ENCODE measurements at regions not wholly inside any gene's neighbourhood (a gene's known extent, or its start where the extent isn't known, plus 50 kb on each side); places are given as distances from the start of the nearest gene placed in this dataset.

DNA sequence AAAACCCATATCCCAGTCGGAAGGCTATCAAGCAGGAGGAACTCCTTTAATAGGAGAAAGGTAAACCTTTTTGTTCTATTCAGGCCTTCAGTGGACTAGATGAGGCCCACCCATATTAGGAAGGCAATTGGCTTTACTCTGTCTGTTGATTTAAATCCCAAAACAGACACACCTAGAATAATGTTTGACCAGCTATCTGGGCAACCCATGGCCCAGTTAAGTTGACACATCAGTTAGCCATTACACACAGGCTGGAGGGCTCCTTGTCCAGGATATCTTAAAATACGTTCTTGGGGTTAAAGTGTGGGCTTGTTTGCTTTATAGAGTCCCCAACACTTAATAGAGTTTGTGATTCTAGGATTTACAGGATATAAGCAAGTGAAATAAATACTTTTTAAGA lies 339.0 kb upstream of the PRKCQ start:
- no peak for DNase-seq (ENCODE audit: low read depth)
- no peak overlapping the region for H3K4me3 ChIP-seq (ENCODE audit: control insufficient read depth, low read depth, low read length)
- TF ChIP-seq CTCF (IDR thresholded peaks at IDR 0.05; ENCODE audit: control insufficient read depth, insufficient read depth, low read depth, low read length, missing control alignments) = no peak

- H3K4me3 ChIP-seq (ENCODE audit: control insufficient read depth, low read depth, low read length) = no peak overlapping the region
- no peak for DNase-seq (ENCODE audit: low read depth)
- TF ChIP-seq CTCF (IDR thresholded peaks at IDR 0.05; ENCODE audit: control insufficient read depth, insufficient read depth, low read depth, low read length, missing control alignments) = peak; percentile 48
Measured at GRCh38 chr10:6918305-6918704, 338.2 kb upstream of the PRKCQ start.

DNA sequence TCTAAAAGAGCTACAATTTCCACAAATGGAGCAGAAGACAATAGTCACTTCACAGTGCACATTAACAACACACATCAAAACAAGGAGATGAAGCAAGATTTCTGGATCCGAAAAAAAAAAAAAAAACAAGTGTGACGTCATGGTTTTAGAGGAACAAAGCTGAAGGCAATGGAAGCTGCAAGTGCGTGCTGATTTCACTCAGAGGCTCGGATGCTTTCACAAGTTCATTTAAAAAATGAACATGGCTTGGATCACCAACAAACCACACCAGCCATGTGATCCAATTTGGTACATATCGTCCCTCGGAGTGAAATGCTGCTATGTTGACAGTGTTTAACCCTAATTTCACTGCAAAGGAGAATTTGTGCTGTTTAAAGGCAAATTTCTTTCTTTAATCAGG lies 337.0 kb upstream of the PRKCQ start:
- no peak for DNase-seq (ENCODE audit: low read depth)
- TF ChIP-seq CTCF (IDR thresholded peaks at IDR 0.05; ENCODE audit: control insufficient read depth, insufficient read depth, low read depth, low read length, missing control alignments) = no peak
- H3K4me3 ChIP-seq (ENCODE audit: control insufficient read depth, low read depth, low read length) = no peak overlapping the region

DNA sequence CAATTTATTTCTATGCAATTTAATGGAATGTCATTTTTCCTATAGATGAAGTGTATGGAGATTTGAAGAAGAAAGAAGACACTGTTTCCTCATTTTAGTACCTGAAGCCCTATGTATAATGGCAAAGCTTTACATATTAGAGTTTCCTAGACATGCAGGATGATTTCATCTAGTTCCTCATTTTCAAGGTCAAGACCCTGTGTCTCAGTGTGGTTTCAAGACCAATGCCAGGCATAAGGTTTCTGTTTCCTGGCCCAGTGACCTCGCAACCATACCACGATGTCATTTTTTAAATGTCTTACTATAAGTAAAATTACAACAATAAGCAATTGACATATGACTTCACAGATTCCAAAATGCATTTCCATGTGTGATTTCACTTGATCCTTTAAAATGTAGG lies 336.5 kb upstream of the PRKCQ start:
- DNase-seq (ENCODE audit: low read depth) = no peak
- TF ChIP-seq CTCF (IDR thresholded peaks at IDR 0.05; ENCODE audit: control insufficient read depth, insufficient read depth, low read depth, low read length, missing control alignments) = no peak
- H3K4me3 ChIP-seq (ENCODE audit: control insufficient read depth, low read depth, low read length) = no peak overlapping the region

- no peak for TF ChIP-seq CTCF (IDR thresholded peaks at IDR 0.05; ENCODE audit: control insufficient read depth, insufficient read depth, low read depth, low read length, missing control alignments)
- DNase-seq (ENCODE audit: low read depth) = no peak
- H3K4me3 ChIP-seq (ENCODE audit: control insufficient read depth, low read depth, low read length) = no peak overlapping the region
Measured at GRCh38 chr10:6915307-6915706, 335.2 kb upstream of the PRKCQ start.

- DNase-seq (ENCODE audit: low read depth) = no peak
- H3K4me3 ChIP-seq (ENCODE audit: control insufficient read depth, low read depth, low read length) = no peak overlapping the region
- TF ChIP-seq CTCF (IDR thresholded peaks at IDR 0.05; ENCODE audit: control insufficient read depth, insufficient read depth, low read depth, low read length, missing control alignments) = no peak
Measured at GRCh38 chr10:6912929-6913328, 332.9 kb upstream of the PRKCQ start.

DNA sequence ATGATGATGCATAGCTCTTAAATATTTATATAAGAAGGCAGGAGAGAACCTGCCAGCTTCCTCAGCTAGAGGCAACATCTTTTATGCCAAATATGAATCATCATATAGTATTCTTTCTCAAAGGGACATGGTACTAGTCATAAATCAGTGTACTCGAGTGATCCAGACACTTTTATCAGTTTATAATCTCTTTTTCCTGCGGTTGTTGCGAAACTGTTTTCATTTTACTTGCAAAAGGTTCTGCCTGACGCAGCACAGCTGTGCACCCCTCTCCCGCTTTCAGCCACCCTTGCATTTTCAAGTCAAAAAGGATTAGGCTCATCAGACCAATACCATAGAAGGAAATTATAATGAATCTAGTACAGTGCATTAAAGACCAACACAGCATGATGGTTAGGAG lies 332.3 kb upstream of the PRKCQ start:
- DNase-seq (ENCODE audit: low read depth) = peak; percentile 34
- no peak overlapping the region for H3K4me3 ChIP-seq (ENCODE audit: control insufficient read depth, low read depth, low read length)
- TF ChIP-seq CTCF (IDR thresholded peaks at IDR 0.05; ENCODE audit: control insufficient read depth, insufficient read depth, low read depth, low read length, missing control alignments) = no peak

Measured in AG09309 (cell line).